OCI-LY1 (cell line): ENCODE measurements at regions not wholly inside any gene's neighbourhood (a gene's known extent, or its start where the extent isn't known, plus 50 kb on each side); places are given as distances from the start of the nearest gene placed in this dataset.

ENCODE experiments used
- CTCF ChIP-seq: fragments of 200-600 bp; sonication (generic), shearing (Covaris generic); IDR thresholded peaks from 2 replicates; pipeline ENCODE4 v1.5.1; 2017; ENCODE audit warnings: mild to moderate bottlenecking, antibody characterized with exemption, low read length, moderate library complexity, mixed read lengths
- EZH2 ChIP-seq: fragments of 200-600 bp; sonication (generic), shearing (Covaris generic); IDR thresholded peaks from 2 replicates; pipeline ENCODE4 v1.8.0; 2017; ENCODE audit warnings: borderline replicate concordance, mixed run types, mild to moderate bottlenecking, antibody characterized with exemption, low read length, moderate library complexity, mixed read lengths

GRCh38 chr11:15490535-15490934 lies 375.8 kb downstream of the INSC start:
- TF ChIP-seq CTCF: no peak
- TF ChIP-seq EZH2: no peak
